Panc1 (cell line): ENCODE measurements at regions not wholly inside any gene's neighbourhood (a gene's known extent, or its start where the extent isn't known, plus 50 kb on each side); places are given as distances from the start of the nearest gene placed in this dataset.

Source experiments
- ATAC-seq: fragments of 200-7000 bp; cut with Tn5 transposase; 2 replicates; pipeline ENCODE4 v1.9.1; 2020; ENCODE audit warnings: mild to moderate bottlenecking, moderate library complexity
- BruUV-seq: library from RNA; stranded (reverse); fragments of 400-500 nt; replicated peaks from 2 replicates; lab custom pipeline; 2021; lab: Mats Ljungman, UMichigan
- CTCF ChIA-PET: fragments of 300-600 bp; sonication (Branson Sonifier 250); formaldehyde crosslinking; loops from one replicate; lab custom pipeline; 2022; ENCODE audit warnings: antibody characterized with exemption; lab: Charles Lee
- POLR2A ChIA-PET: fragments of 300-600 bp; sonication (Branson Sonifier 250); formaldehyde crosslinking; loops from one replicate; lab custom pipeline; 2022; ENCODE audit warnings: antibody characterized with exemption; lab: Charles Lee
- DNase-seq: peaks from one replicate; pipeline ENCODE4 v3.0.0-alpha.2; 2010; ENCODE audit warnings: low read depth, low spot score
- H3K27ac ChIP-seq: 2 replicates; pipeline ENCODE4 v1.5.1; 2011; ENCODE audit warnings: mild to moderate bottlenecking, low read length, inconsistent platforms
- H3K27me3 ChIP-seq: fragments of 200-500 bp; sonication (Bioruptor generic); 2 replicates; pipeline ENCODE4 v1.6.0; 2014; ENCODE audit warnings: low read length, inconsistent platforms; ENCODE audit not compliant: control insufficient read depth, insufficient read depth
- H3K36me3 ChIP-seq: fragments of 200-500 bp; sonication (Bioruptor generic); 2 replicates; pipeline ENCODE4 v1.5.1; 2014; ENCODE audit warnings: inconsistent platforms, mild to moderate bottlenecking, low read length, moderate library complexity; ENCODE audit not compliant: control insufficient read depth, insufficient read depth
- H3K4me1 ChIP-seq: 2 replicates; pipeline ENCODE4 v1.5.1; 2011; ENCODE audit warnings: inconsistent platforms, mild to moderate bottlenecking, low read length, moderate library complexity; ENCODE audit not compliant: control insufficient read depth, insufficient read depth
- H3K4me3 ChIP-seq, 2 experiments: 2 replicates each; pipeline ENCODE4 v1.5.1; 2011 to 2012; ENCODE audit warnings: low read depth in 2 of 2, low read length in 2 of 2, mild to moderate bottlenecking in 2 of 2, inconsistent platforms in 1 of 2, moderate library complexity in 1 of 2
- H3K9me3 ChIP-seq: fragments of 200-500 bp; sonication (Bioruptor generic); 2 replicates; pipeline ENCODE4 v1.5.1; 2014; ENCODE audit warnings: low read depth, mild to moderate bottlenecking, inconsistent platforms, low read length, moderate library complexity; ENCODE audit not compliant: control insufficient read depth, insufficient read depth
- CTCF ChIP-seq: fragments of 450-650 bp; IDR thresholded peaks from 2 replicates; pipeline ENCODE4 v1.5.1; 2017; ENCODE audit warnings: mild to moderate bottlenecking
- POLR2AphosphoS5 ChIP-seq: IDR thresholded peaks from 2 replicates; pipeline ENCODE4 v1.6.1; 2012; ENCODE audit warnings: mild to moderate bottlenecking, low read depth, low read length, moderate library complexity
- REST ChIP-seq, 2 experiments: IDR thresholded peaks; 2 replicates each; pipeline ENCODE4 v1.6.1; 2011 to 2012; ENCODE audit warnings: low read depth in 2 of 2, control low read depth in 1 of 2, low read length in 1 of 2, mild to moderate bottlenecking in 1 of 2, moderate library complexity in 1 of 2; ENCODE audit not compliant: insufficient read depth in 1 of 2
- SIN3A ChIP-seq: IDR thresholded peaks from 2 replicates; pipeline ENCODE4 v1.6.1; 2012; ENCODE audit warnings: low read depth, mild to moderate bottlenecking, low read length, moderate library complexity, borderline replicate concordance; ENCODE audit not compliant: insufficient read depth
- TCF7L2 ChIP-seq: IDR thresholded peaks from 2 replicates; pipeline ENCODE4 v1.6.1; 2011; ENCODE audit warnings: mild to moderate bottlenecking, low read depth, low read length, inconsistent platforms
- in situ Hi-C: cut with HindIII; loops from 2 replicates; pipeline ENCODE4 v1.10.0; 2016; ENCODE audit warnings: low sequenced_read_pairs, low pct_unique_long_range_greater_than_20kb
- intact Hi-C: fragments of 100-400 bp; cut with micrococcal nuclease; formaldehyde crosslinking; loops from one replicate; pipeline ENCODE4 v1.10.0; 2022; ENCODE audit not compliant: unreplicated experiment

- Histone ChIP-seq H3K27me3 (no peaks in the 10 kb centered on the region), H3K4me1 (no peaks in the 10 kb centered on the region), H3K9me3 (no peaks in the 10 kb centered on the region), H3K36me3 (no peaks in the 10 kb centered on the region), H3K4me3 (no peak overlapping the region), H3K27ac (no peak overlapping the region)
- no peak for ATAC-seq
- CTCF ChIA-PET, result no interaction called here
- POLR2A ChIA-PET, result no interaction called here
- in situ Hi-C loops (no loop called here), intact Hi-C loops (no loop called here)
- TF ChIP-seq CTCF (no peak), REST (IDR thresholded peaks at IDR 0.05; ENCODE audit: insufficient read depth in 1 of 2, low read depth in 2 of 2, low read length in 1 of 2) (no peak), TCF7L2 (no peak), SIN3A (no peak), POLR2AphosphoS5 (no peak)
- no TSS peak for BruUV-seq
- DNase-seq, result no peak
These were observed 372.5 kb upstream of the MKI67 start for GRCh38 chr10:128498746-128499145.

GRCh38 chr10:128499486-128499885 lies 373.3 kb upstream of the MKI67 start:
- no peak overlapping the region for H3K4me3 ChIP-seq
- no peak for ATAC-seq
- DNase-seq, result no peak
- intact Hi-C loops (no loop called here), in situ Hi-C loops (no loop called here)
- TF ChIP-seq CTCF (no peak), REST (IDR thresholded peaks at IDR 0.05; ENCODE audit: insufficient read depth in 1 of 2, low read depth in 2 of 2, low read length in 1 of 2) (no peak), TCF7L2 (no peak), POLR2AphosphoS5 (no peak), SIN3A (no peak)
- H3K9me3 ChIP-seq, result no peaks in the 10 kb centered on the region
- no peaks in the 10 kb centered on the region for H3K4me1 ChIP-seq
- ChIA-PET POLR2A (no interaction called here), CTCF (no interaction called here)
- H3K27ac ChIP-seq, result no peak overlapping the region
- H3K36me3 ChIP-seq, result no peaks in the 10 kb centered on the region
- BruUV-seq, result no TSS peak
- H3K27me3 ChIP-seq, result no peaks in the 10 kb centered on the region
